Activated T-helper 1 cell treated with anti-CD3 and anti-CD28 coated beads, Interleukin-12 subunit alpha, Interleukin-12 subunit beta, Interleukin-2, Interleukin-4 antibody, amounts not matched to agents 30 ng/mL and 10 ng/mL and 1 ng/mL, durations not matched to agents 14 hours and 24 hours and 36 hours (primary cell): ENCODE measurements at regions not wholly inside any gene's neighbourhood (a gene's known extent, or its start where the extent isn't known, plus 50 kb on each side); places are given as distances from the start of the nearest gene placed in this dataset.

ENCODE experiments used
- DNase-seq: peaks from one replicate; pipeline ENCODE4 v3.0.0; 2021; ENCODE audit warnings: low spot score
- H3K27ac Mint-ChIP-seq: one replicate; pipeline ENCODE4 v1.8.0; 2021; ENCODE audit warnings: mild to moderate bottlenecking, mixed read lengths
- H3K27me3 Mint-ChIP-seq: one replicate; pipeline ENCODE4 v1.8.0; 2022; ENCODE audit warnings: mild to moderate bottlenecking, moderate library complexity, mixed read lengths; ENCODE audit not compliant: insufficient read depth
- H3K36me3 Mint-ChIP-seq: one replicate; pipeline ENCODE4 v1.8.0; 2021; ENCODE audit warnings: low read depth, mixed read lengths
- H3K4me1 Mint-ChIP-seq: one replicate; pipeline ENCODE4 v1.8.0; 2021; ENCODE audit warnings: low read depth, mixed read lengths
- H3K4me3 Mint-ChIP-seq: one replicate; pipeline ENCODE4 v1.8.0; 2021; ENCODE audit warnings: mild to moderate bottlenecking, moderate library complexity, mixed read lengths
- H3K9me3 Mint-ChIP-seq: one replicate; pipeline ENCODE4 v1.8.0; 2021; ENCODE audit warnings: mixed read lengths
- intact Hi-C: fragments of 100-400 bp; cut with micrococcal nuclease; formaldehyde crosslinking; loops from one replicate; pipeline ENCODE4 v1.15.1; 2024

- H3K27ac Mint-ChIP-seq = no peak overlapping the region
- H3K27me3 Mint-ChIP-seq = no peaks in the 10 kb centered on the region
- intact Hi-C loops = loop anchor here (10.0 kb wide), 1 partner anchor 412 kb away; no protein-coding TSS in a partner anchor
- peaks cover 6% of the 10 kb centered on the region for H3K4me1 Mint-ChIP-seq
- DNase-seq = no peak
- H3K4me3 Mint-ChIP-seq = no peak overlapping the region
- H3K36me3 Mint-ChIP-seq = no peaks in the 10 kb centered on the region
- H3K9me3 Mint-ChIP-seq = no peaks in the 10 kb centered on the region
Observed at GRCh38 chr1:239817276-239817675, 274.4 kb upstream of the FMN2 start.

- Mint-ChIP-seq H3K9me3 (no peaks in the 10 kb centered on the region), H3K36me3 (no peaks in the 10 kb centered on the region), H3K27me3 (no peaks in the 10 kb centered on the region), H3K27ac (no peak overlapping the region), H3K4me1 (peaks cover 6% of the 10 kb centered on the region), H3K4me3 (no peak overlapping the region)
- DNase-seq = no peak
- intact Hi-C loops = loop anchor here (10.0 kb wide), 1 partner anchor 413 kb away; no protein-coding TSS in a partner anchor
Observed at GRCh38 chr1:239817801-239818200, 273.9 kb upstream of the FMN2 start.

- no peak overlapping the region for H3K4me3 Mint-ChIP-seq
- peaks cover 5% of the 10 kb centered on the region for H3K4me1 Mint-ChIP-seq
- H3K27ac Mint-ChIP-seq = no peak overlapping the region
- H3K9me3 Mint-ChIP-seq = no peaks in the 10 kb centered on the region
- H3K27me3 Mint-ChIP-seq = no peaks in the 10 kb centered on the region
- no peaks in the 10 kb centered on the region for H3K36me3 Mint-ChIP-seq
- no peak for DNase-seq
- intact Hi-C loops = loop anchor here (10.0 kb wide), 1 partner anchor 414 kb away; no protein-coding TSS in a partner anchor
Observed at GRCh38 chr1:239819096-239819495, 272.6 kb upstream of the FMN2 start.

GRCh38 chr1:239819756-239820250 is 271.9 kb upstream of the FMN2 start:
- H3K27ac Mint-ChIP-seq = no peak overlapping the region
- H3K27me3 Mint-ChIP-seq = no peaks in the 10 kb centered on the region
- H3K36me3 Mint-ChIP-seq = no peaks in the 10 kb centered on the region
- DNase-seq = no peak
- intact Hi-C loops = loop anchor here (10.0 kb wide), 1 partner anchor 415 kb away; no protein-coding TSS in a partner anchor
- no peak overlapping the region for H3K4me3 Mint-ChIP-seq
- no peaks in the 10 kb centered on the region for H3K4me1 Mint-ChIP-seq
- no peaks in the 10 kb centered on the region for H3K9me3 Mint-ChIP-seq

- Mint-ChIP-seq H3K4me1 (peaks cover 4% of the 10 kb centered on the region), H3K27me3 (no peaks in the 10 kb centered on the region), H3K4me3 (no peak overlapping the region), H3K9me3 (no peaks in the 10 kb centered on the region), H3K36me3 (no peaks in the 10 kb centered on the region), H3K27ac (no peak overlapping the region)
- DNase-seq = no peak
- intact Hi-C loops = no loop called here
Observed at GRCh38 chr1:239823852-239824251, 267.8 kb upstream of the FMN2 start.

- Mint-ChIP-seq H3K9me3 (no peaks in the 10 kb centered on the region), H3K27ac (no peak overlapping the region), H3K36me3 (no peaks in the 10 kb centered on the region), H3K27me3 (no peaks in the 10 kb centered on the region), H3K4me3 (no peak overlapping the region), H3K4me1 (peaks cover 4% of the 10 kb centered on the region)
- no peak for DNase-seq
- intact Hi-C loops = no loop called here
Observed at GRCh38 chr1:239826211-239826610, 265.5 kb upstream of the FMN2 start.

GRCh38 chr1:239826736-239827135 is 264.9 kb upstream of the FMN2 start:
- Mint-ChIP-seq H3K27me3 (no peaks in the 10 kb centered on the region), H3K4me1 (peaks cover 4% of the 10 kb centered on the region), H3K4me3 (no peak overlapping the region), H3K9me3 (no peaks in the 10 kb centered on the region), H3K36me3 (no peaks in the 10 kb centered on the region), H3K27ac (no peak overlapping the region)
- DNase-seq = no peak
- intact Hi-C loops = no loop called here

GRCh38 chr1:239829535-239829934 is 262.1 kb upstream of the FMN2 start:
- Mint-ChIP-seq H3K36me3 (no peaks in the 10 kb centered on the region), H3K27ac (no peak overlapping the region), H3K4me3 (no peak overlapping the region), H3K27me3 (no peaks in the 10 kb centered on the region), H3K9me3 (no peaks in the 10 kb centered on the region), H3K4me1 (peaks cover 4% of the 10 kb centered on the region)
- intact Hi-C loops = no loop called here
- no peak for DNase-seq

- H3K9me3 Mint-ChIP-seq = no peaks in the 10 kb centered on the region
- DNase-seq = no peak
- H3K4me1 Mint-ChIP-seq = no peaks in the 10 kb centered on the region
- H3K27ac Mint-ChIP-seq = no peak overlapping the region
- intact Hi-C loops = no loop called here
- no peaks in the 10 kb centered on the region for H3K36me3 Mint-ChIP-seq
- no peak overlapping the region for H3K4me3 Mint-ChIP-seq
- no peaks in the 10 kb centered on the region for H3K27me3 Mint-ChIP-seq
Observed at GRCh38 chr1:239831577-239832355, 259.9 kb upstream of the FMN2 start.

GRCh38 chr1:239833723-239834122 is 258.0 kb upstream of the FMN2 start:
- intact Hi-C loops = no loop called here
- no peak for DNase-seq
- no peaks in the 10 kb centered on the region for H3K9me3 Mint-ChIP-seq
- H3K27ac Mint-ChIP-seq = no peak overlapping the region
- no peaks in the 10 kb centered on the region for H3K36me3 Mint-ChIP-seq
- H3K4me3 Mint-ChIP-seq = no peak overlapping the region
- H3K4me1 Mint-ChIP-seq = no peaks in the 10 kb centered on the region
- H3K27me3 Mint-ChIP-seq = no peaks in the 10 kb centered on the region

GRCh38 chr1:239835946-239836440 is 255.7 kb upstream of the FMN2 start:
- Mint-ChIP-seq H3K4me3 (no peak overlapping the region), H3K4me1 (no peaks in the 10 kb centered on the region), H3K36me3 (no peaks in the 10 kb centered on the region), H3K9me3 (no peaks in the 10 kb centered on the region), H3K27me3 (no peaks in the 10 kb centered on the region), H3K27ac (no peak overlapping the region)
- intact Hi-C loops = no loop called here
- no peak for DNase-seq

GRCh38 chr1:239840336-239840735 is 251.3 kb upstream of the FMN2 start:
- Mint-ChIP-seq H3K9me3 (no peaks in the 10 kb centered on the region), H3K27ac (no peak overlapping the region), H3K36me3 (no peaks in the 10 kb centered on the region), H3K4me3 (no peak overlapping the region), H3K4me1 (no peaks in the 10 kb centered on the region), H3K27me3 (no peaks in the 10 kb centered on the region)
- DNase-seq = no peak
- intact Hi-C loops = no loop called here

- Mint-ChIP-seq H3K4me1 (no peaks in the 10 kb centered on the region), H3K27me3 (no peaks in the 10 kb centered on the region), H3K4me3 (no peak overlapping the region), H3K36me3 (no peaks in the 10 kb centered on the region), H3K9me3 (no peaks in the 10 kb centered on the region), H3K27ac (no peak overlapping the region)
- DNase-seq = no peak
- intact Hi-C loops = no loop called here
Observed at GRCh38 chr1:239840790-239841189, 250.9 kb upstream of the FMN2 start.
